Activated CD4-positive, alpha-beta T cell treated with anti-CD3 and anti-CD28 coated beads for 36 hours (primary cell): ENCODE measurements at regions not wholly inside any gene's neighbourhood (a gene's known extent, or its start where the extent isn't known, plus 50 kb on each side); places are given as distances from the start of the nearest gene placed in this dataset.
"Not testable (repeated sequence)": the region's sequence is repeated elsewhere in the genome, so short reads cannot be mapped to it uniquely, and the experiment has no call there.

Source experiments
- ATAC-seq: fragments of 200-7000 bp; cut with Tn5 transposase; one replicate; pipeline ENCODE4 v1.10.0; 2021; ENCODE audit warnings: mild to moderate bottlenecking, moderate library complexity
- CTCF ChIA-PET: fragments of 350-600 bp; sonication (Branson Sonifier 250); formaldehyde crosslinking; loops from one replicate; lab custom pipeline; 2021; ENCODE audit warnings: antibody characterized with exemption; lab: Charles Lee
- POLR2A ChIA-PET: fragments of 350-600 bp; sonication (Branson Sonifier 250); formaldehyde crosslinking; loops from one replicate; lab custom pipeline; 2021; ENCODE audit warnings: antibody characterized with exemption, inconsistent platforms; lab: Charles Lee
- DNase-seq: peaks from one replicate; pipeline ENCODE4 v3.0.0-alpha.2; 2020
- H3K27ac Mint-ChIP-seq: one replicate; pipeline ENCODE4 v1.8.0; 2021; ENCODE audit warnings: mixed read lengths
- H3K27me3 Mint-ChIP-seq: one replicate; pipeline ENCODE4 v1.8.0; 2021; ENCODE audit warnings: mixed read lengths
- H3K36me3 Mint-ChIP-seq: one replicate; pipeline ENCODE4 v1.8.0; 2021; ENCODE audit warnings: low read depth, mixed read lengths
- H3K4me1 Mint-ChIP-seq: one replicate; pipeline ENCODE4 v1.8.0; 2021; ENCODE audit warnings: mixed read lengths
- H3K4me3 Mint-ChIP-seq: one replicate; pipeline ENCODE4 v1.8.0; 2021; ENCODE audit warnings: mild to moderate bottlenecking, moderate library complexity, mixed read lengths
- H3K9me3 Mint-ChIP-seq: one replicate; pipeline ENCODE4 v1.8.0; 2021; ENCODE audit warnings: low read depth, mixed read lengths
- intact Hi-C, 2 experiments: fragments of 100-400 bp; cut with DNase I in 1 of 2; cut with micrococcal nuclease in 1 of 2; formaldehyde crosslinking; loops; one replicate each; pipeline versions ENCODE4 v1.14.2 to v1.15.1; 2022 to 2024; cut with DNase I, micrococcal nuclease

GRCh38 chr10:18868919-18869318 is 179.7 kb upstream of the MALRD1 start:
- CTCF ChIA-PET: no interaction called here
- POLR2A ChIA-PET: no interaction called here
- no peak for ATAC-seq

GRCh38 chr10:18875477-18875876 is 173.1 kb upstream of the MALRD1 start:
- H3K27ac Mint-ChIP-seq: no peak overlapping the region
- H3K9me3 Mint-ChIP-seq: peaks cover 9% of the 10 kb centered on the region
- no peaks in the 10 kb centered on the region for H3K4me1 Mint-ChIP-seq
- no peaks in the 10 kb centered on the region for H3K36me3 Mint-ChIP-seq
- ChIA-PET CTCF (interaction anchor here (0.7 kb wide), 1 partner anchor 879 kb away, joined by 3 read pairs; no protein-coding TSS in a partner anchor), POLR2A (no interaction called here)
- ATAC-seq: no peak
- intact Hi-C loops: no loop called here
- no peaks in the 10 kb centered on the region for H3K27me3 Mint-ChIP-seq
- no peak for DNase-seq
- H3K4me3 Mint-ChIP-seq: no peak overlapping the region

More at GRCh38 chr10:18868919-18869318, 179.7 kb upstream of the MALRD1 start:
- H3K27me3 Mint-ChIP-seq: no peaks in the 10 kb centered on the region
- intact Hi-C loops: no loop called here
- no peak overlapping the region for H3K27ac Mint-ChIP-seq
- H3K9me3 Mint-ChIP-seq: peaks cover 7% of the 10 kb centered on the region
- H3K36me3 Mint-ChIP-seq: no peaks in the 10 kb centered on the region
- H3K4me1 Mint-ChIP-seq: no peaks in the 10 kb centered on the region
- no peak overlapping the region for H3K4me3 Mint-ChIP-seq
- no peak for DNase-seq

- Mint-ChIP-seq H3K4me3 (no peak overlapping the region), H3K27ac (no peak overlapping the region), H3K4me1 (no peaks in the 10 kb centered on the region), H3K27me3 (no peaks in the 10 kb centered on the region), H3K9me3 (peaks cover 4% of the 10 kb centered on the region), H3K36me3 (no peaks in the 10 kb centered on the region)
- no peak for ATAC-seq
- POLR2A ChIA-PET: no interaction called here
- intact Hi-C loops: no loop called here
- no peak for DNase-seq
- CTCF ChIA-PET: no interaction called here
Observed at GRCh38 chr10:18879284-18879683, 169.3 kb upstream of the MALRD1 start.

GRCh38 chr10:18880530-18880929 is 168.1 kb upstream of the MALRD1 start:
- Mint-ChIP-seq H3K27ac (no peak overlapping the region), H3K36me3 (no peaks in the 10 kb centered on the region), H3K4me3 (no peak overlapping the region), H3K27me3 (no peaks in the 10 kb centered on the region), H3K4me1 (no peaks in the 10 kb centered on the region), H3K9me3 (peaks cover 7% of the 10 kb centered on the region)
- ATAC-seq (no peak), DNase-seq (no peak)
- ChIA-PET POLR2A (no interaction called here), CTCF (no interaction called here)
- intact Hi-C loops: no loop called here

GRCh38 chr10:18886102-18886501 is 162.5 kb upstream of the MALRD1 start:
- H3K9me3 Mint-ChIP-seq: peaks cover 2% of the 10 kb centered on the region
- no peaks in the 10 kb centered on the region for H3K27me3 Mint-ChIP-seq
- ChIA-PET CTCF (no interaction called here), POLR2A (no interaction called here)
- H3K27ac Mint-ChIP-seq: no peak overlapping the region
- no peak for ATAC-seq
- no peaks in the 10 kb centered on the region for H3K4me1 Mint-ChIP-seq
- DNase-seq: no peak
- no peaks in the 10 kb centered on the region for H3K36me3 Mint-ChIP-seq
- intact Hi-C loops: no loop called here
- H3K4me3 Mint-ChIP-seq: no peak overlapping the region

GRCh38 chr10:18906636-18907035 is 142.0 kb upstream of the MALRD1 start:
- H3K27ac Mint-ChIP-seq: no peak overlapping the region
- H3K27me3 Mint-ChIP-seq: no peaks in the 10 kb centered on the region
- DNase-seq: no peak
- H3K4me3 Mint-ChIP-seq: no peak overlapping the region
- intact Hi-C loops: no loop called here
- POLR2A ChIA-PET: no interaction called here
- no peak for ATAC-seq
- no peaks in the 10 kb centered on the region for H3K36me3 Mint-ChIP-seq
- CTCF ChIA-PET: no interaction called here
- peaks cover 1% of the 10 kb centered on the region for H3K9me3 Mint-ChIP-seq
- no peaks in the 10 kb centered on the region for H3K4me1 Mint-ChIP-seq

- intact Hi-C loops, H3K4me1 Mint-ChIP-seq, ATAC-seq, DNase-seq, H3K4me3 Mint-ChIP-seq, H3K27ac Mint-ChIP-seq, H3K27me3 Mint-ChIP-seq, POLR2A ChIA-PET, CTCF ChIA-PET, H3K9me3 Mint-ChIP-seq, H3K36me3 Mint-ChIP-seq: not testable (repeated sequence)
Observed at GRCh38 chr10:18917431-18917830, 131.2 kb upstream of the MALRD1 start.

- Mint-ChIP-seq H3K9me3 (peaks cover 1% of the 10 kb centered on the region), H3K27me3 (no peaks in the 10 kb centered on the region), H3K36me3 (no peaks in the 10 kb centered on the region), H3K4me3 (no peak overlapping the region), H3K27ac (no peak overlapping the region), H3K4me1 (no peaks in the 10 kb centered on the region)
- CTCF ChIA-PET: no interaction called here
- DNase-seq (no peak), ATAC-seq (no peak)
- intact Hi-C loops: no loop called here
- POLR2A ChIA-PET: interaction anchor here (0.6 kb wide), 1 partner anchor 668 kb away, joined by 5 read pairs; no protein-coding TSS in a partner anchor
Observed at GRCh38 chr10:18918532-18918931, 130.1 kb upstream of the MALRD1 start.

GRCh38 chr10:18949391-18949790 is 99.2 kb upstream of the MALRD1 start:
- no peaks in the 10 kb centered on the region for H3K4me1 Mint-ChIP-seq
- DNase-seq (no peak), ATAC-seq (no peak)
- H3K36me3 Mint-ChIP-seq: no peaks in the 10 kb centered on the region
- H3K27ac Mint-ChIP-seq: no peak overlapping the region
- H3K27me3 Mint-ChIP-seq: no peaks in the 10 kb centered on the region
- H3K4me3 Mint-ChIP-seq: no peak overlapping the region
- intact Hi-C loops: no loop called here
- H3K9me3 Mint-ChIP-seq: no peaks in the 10 kb centered on the region
- CTCF ChIA-PET: no interaction called here
- POLR2A ChIA-PET: no interaction called here

GRCh38 chr10:18951072-18951823 is 97.4 kb upstream of the MALRD1 start:
- CTCF ChIA-PET: not testable (repeated sequence)

GRCh38 chr10:18955061-18955460 is 93.5 kb upstream of the MALRD1 start:
- Mint-ChIP-seq H3K27ac (no peak overlapping the region), H3K9me3 (no peaks in the 10 kb centered on the region), H3K4me3 (no peak overlapping the region), H3K27me3 (no peaks in the 10 kb centered on the region), H3K36me3 (no peaks in the 10 kb centered on the region), H3K4me1 (no peaks in the 10 kb centered on the region)
- POLR2A ChIA-PET: no interaction called here
- ATAC-seq (no peak), DNase-seq (no peak)
- CTCF ChIA-PET: no interaction called here
- intact Hi-C loops: no loop called here

More at GRCh38 chr10:18951072-18951823, 97.4 kb upstream of the MALRD1 start:
- DNase-seq, H3K4me1 Mint-ChIP-seq, intact Hi-C loops, POLR2A ChIA-PET, H3K4me3 Mint-ChIP-seq, ATAC-seq, H3K9me3 Mint-ChIP-seq, H3K27me3 Mint-ChIP-seq, H3K36me3 Mint-ChIP-seq, H3K27ac Mint-ChIP-seq: not testable (repeated sequence)

- Mint-ChIP-seq H3K4me3 (no peak overlapping the region), H3K27ac (no peak overlapping the region), H3K4me1 (no peaks in the 10 kb centered on the region), H3K27me3 (no peaks in the 10 kb centered on the region), H3K9me3 (no peaks in the 10 kb centered on the region), H3K36me3 (no peaks in the 10 kb centered on the region)
- no peak for ATAC-seq
- intact Hi-C loops: no loop called here
- ChIA-PET CTCF (no interaction called here), POLR2A (no interaction called here)
- no peak for DNase-seq
Observed at GRCh38 chr10:18959369-18959768, 89.2 kb upstream of the MALRD1 start.
